ENCODE measurements at regions not wholly inside any gene's neighbourhood (a gene's known extent, or its start where the extent isn't known, plus 50 kb on each side); places are given as distances from the start of the nearest gene placed in this dataset.

DNA sequence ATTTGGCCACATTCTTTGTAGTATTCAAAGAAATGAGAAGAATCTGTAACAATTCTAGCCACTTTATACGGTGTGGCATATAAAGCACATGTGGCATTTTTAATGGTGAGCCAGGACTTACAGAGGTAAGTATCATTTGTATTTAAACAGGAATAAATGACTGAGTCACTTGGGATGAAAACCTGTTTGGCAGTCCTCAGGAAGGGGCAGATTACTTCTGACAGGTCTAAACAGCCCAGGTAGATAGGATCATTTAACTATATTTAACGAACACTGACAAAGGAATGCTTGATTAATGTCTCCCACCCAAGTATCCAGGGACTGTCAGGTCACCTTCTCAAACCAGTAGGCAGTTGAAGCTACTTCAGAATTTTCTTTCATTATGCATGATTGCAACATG, 241.5 kb upstream of the SATB1 start:
- WGBS (ENCODE audit: insufficient coverage, low lambda C conversion rate) = 50% methylated on average over 2 of the region's 2 CpGs
- Histone ChIP-seq H3K4me3 (ENCODE audit: low read length) (no peak overlapping the region), H3K27me3 (ENCODE audit: control insufficient read depth, insufficient read depth, low read length) (no peaks in the 10 kb centered on the region), H3K27ac (ENCODE audit: low read length) (no peak overlapping the region), H3K4me1 (ENCODE audit: control insufficient read depth, insufficient read depth, low read length) (no peaks in the 10 kb centered on the region), H3K9me3 (ENCODE audit: control insufficient read depth, low read depth, low read length) (no peaks in the 10 kb centered on the region), H3K36me3 (ENCODE audit: control insufficient read depth, insufficient read depth, low read length) (no peaks in the 10 kb centered on the region)
- DNase-seq = no peak

GRCh38 chr3:18660059-18660458, 234.9 kb upstream of the SATB1 start:
- H3K4me3 ChIP-seq (ENCODE audit: low read length) = no peak overlapping the region
- H3K9me3 ChIP-seq (ENCODE audit: control insufficient read depth, low read depth, low read length) = no peaks in the 10 kb centered on the region
- no peaks in the 10 kb centered on the region for H3K4me1 ChIP-seq (ENCODE audit: control insufficient read depth, insufficient read depth, low read length)
- H3K36me3 ChIP-seq (ENCODE audit: control insufficient read depth, insufficient read depth, low read length) = no peaks in the 10 kb centered on the region
- no peak for DNase-seq
- H3K27me3 ChIP-seq (ENCODE audit: control insufficient read depth, insufficient read depth, low read length) = no peaks in the 10 kb centered on the region
- no peak overlapping the region for H3K27ac ChIP-seq (ENCODE audit: low read length)

DNA sequence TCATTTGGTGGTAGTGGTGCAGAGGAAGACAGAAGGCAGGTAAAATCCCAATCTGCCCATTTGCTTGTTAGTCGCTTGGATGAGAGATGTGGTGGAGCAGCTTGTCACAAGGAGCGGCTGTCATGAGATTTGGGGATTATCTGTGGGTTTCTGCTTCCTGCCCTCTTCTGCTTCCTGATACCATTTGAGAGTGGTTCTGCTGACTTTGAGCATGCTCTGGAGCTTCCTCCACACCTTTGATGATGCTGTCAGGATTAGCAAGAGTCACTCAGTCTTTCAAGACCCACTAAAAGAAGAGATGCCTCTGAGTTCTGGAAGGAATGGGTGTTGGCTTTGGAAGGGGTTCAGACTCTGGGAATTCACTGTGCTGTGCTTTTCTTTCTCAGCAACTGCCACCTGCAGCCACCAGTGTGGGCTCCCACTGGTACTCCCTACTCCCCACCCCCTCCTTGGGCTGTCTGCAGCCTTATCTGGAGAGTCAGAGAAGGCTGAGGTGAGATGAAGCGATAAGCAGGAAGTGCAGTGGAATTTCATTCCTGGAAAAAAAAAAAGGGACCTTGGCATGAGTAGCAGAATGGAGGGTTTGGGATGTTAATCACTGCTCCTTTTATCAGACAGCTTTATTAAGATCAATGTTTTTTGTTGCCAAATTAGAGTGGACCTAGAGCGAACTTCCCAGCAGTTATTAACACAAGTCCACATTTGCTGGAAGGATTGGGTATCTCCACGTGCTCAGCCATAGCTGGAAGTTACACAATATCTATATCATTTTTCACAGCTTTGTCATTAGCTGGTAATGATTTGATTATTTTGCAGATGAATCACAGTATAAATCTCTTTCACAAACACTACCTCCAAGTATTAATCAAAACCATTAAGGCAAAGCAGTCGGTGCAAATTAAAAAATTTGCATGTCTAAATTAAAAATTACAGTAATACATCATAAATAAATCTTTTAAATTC, 233.0 kb upstream of the SATB1 start:
- DNase-seq = peak in 1 of 2 donors; percentile 2
- no peak overlapping the region for H3K27ac ChIP-seq (ENCODE audit: low read length)

GRCh38 chr3:18656866-18657265, 231.7 kb upstream of the SATB1 start:
- WGBS (ENCODE audit: insufficient coverage, low lambda C conversion rate) = 100% methylated on average over 1 of the region's 5 CpGs
- H3K36me3 ChIP-seq (ENCODE audit: control insufficient read depth, insufficient read depth, low read length) = no peaks in the 10 kb centered on the region
- no peak overlapping the region for H3K4me3 ChIP-seq (ENCODE audit: low read length)
- DNase-seq = no peak
- H3K27ac ChIP-seq (ENCODE audit: low read length) = no peak overlapping the region
- no peaks in the 10 kb centered on the region for H3K9me3 ChIP-seq (ENCODE audit: control insufficient read depth, low read depth, low read length)
- no peaks in the 10 kb centered on the region for H3K4me1 ChIP-seq (ENCODE audit: control insufficient read depth, insufficient read depth, low read length)
- H3K27me3 ChIP-seq (ENCODE audit: control insufficient read depth, insufficient read depth, low read length) = no peaks in the 10 kb centered on the region

More for the DNA sequence above, 233.0 kb upstream of the SATB1 start:
- no peak overlapping the region for H3K4me3 ChIP-seq (ENCODE audit: low read length)
- H3K4me1 ChIP-seq (ENCODE audit: control insufficient read depth, insufficient read depth, low read length) = no peaks in the 10 kb centered on the region
- H3K36me3 ChIP-seq (ENCODE audit: control insufficient read depth, insufficient read depth, low read length) = no peaks in the 10 kb centered on the region
- H3K9me3 ChIP-seq (ENCODE audit: control insufficient read depth, low read depth, low read length) = no peaks in the 10 kb centered on the region
- WGBS (ENCODE audit: insufficient coverage, low lambda C conversion rate) = 30% methylated on average over 2 of the region's 6 CpGs
- H3K27me3 ChIP-seq (ENCODE audit: control insufficient read depth, insufficient read depth, low read length) = no peaks in the 10 kb centered on the region

- H3K36me3 ChIP-seq (ENCODE audit: control insufficient read depth, insufficient read depth, low read length) = no peaks in the 10 kb centered on the region
- H3K27ac ChIP-seq (ENCODE audit: low read length) = no peak overlapping the region
- no peak for DNase-seq
- H3K4me1 ChIP-seq (ENCODE audit: control insufficient read depth, insufficient read depth, low read length) = no peaks in the 10 kb centered on the region
- 56% methylated on average over 2 of the region's 2 CpGs for WGBS (ENCODE audit: insufficient coverage, low lambda C conversion rate)
- no peak overlapping the region for H3K4me3 ChIP-seq (ENCODE audit: low read length)
- no peaks in the 10 kb centered on the region for H3K9me3 ChIP-seq (ENCODE audit: control insufficient read depth, low read depth, low read length)
- H3K27me3 ChIP-seq (ENCODE audit: control insufficient read depth, insufficient read depth, low read length) = no peaks in the 10 kb centered on the region
Measured at GRCh38 chr3:18656410-18656809, 231.3 kb upstream of the SATB1 start.

GRCh38 chr3:18655827-18656226, 230.7 kb upstream of the SATB1 start:
- Histone ChIP-seq H3K4me1 (ENCODE audit: control insufficient read depth, insufficient read depth, low read length) (no peaks in the 10 kb centered on the region), H3K27ac (ENCODE audit: low read length) (no peak overlapping the region), H3K9me3 (ENCODE audit: control insufficient read depth, low read depth, low read length) (no peaks in the 10 kb centered on the region), H3K27me3 (ENCODE audit: control insufficient read depth, insufficient read depth, low read length) (no peaks in the 10 kb centered on the region), H3K4me3 (ENCODE audit: low read length) (no peak overlapping the region), H3K36me3 (ENCODE audit: control insufficient read depth, insufficient read depth, low read length) (no peaks in the 10 kb centered on the region)
- WGBS (ENCODE audit: insufficient coverage, low lambda C conversion rate) = 100% methylated on average over 1 of the region's 1 CpG
- no peak for DNase-seq

DNA sequence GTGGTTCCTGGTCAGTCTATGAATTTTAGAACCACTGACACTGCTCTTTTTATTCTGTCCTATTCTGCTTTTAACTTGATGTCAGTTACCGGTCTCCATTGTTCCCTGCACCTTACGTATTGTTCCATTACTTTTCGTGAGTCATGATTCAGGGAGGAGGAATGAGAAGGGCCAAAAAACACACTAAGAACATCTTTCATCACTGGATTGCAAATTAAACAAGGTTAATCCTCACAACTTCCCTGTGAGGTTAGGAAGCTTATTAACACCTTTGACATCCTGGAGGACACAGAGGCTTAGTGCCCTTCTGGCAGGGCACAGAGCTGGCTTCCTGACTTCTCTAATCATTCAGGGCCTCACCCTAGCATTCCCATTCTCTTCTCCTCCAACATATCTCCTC, 227.6 kb upstream of the SATB1 start:
- no peaks in the 10 kb centered on the region for H3K27me3 ChIP-seq (ENCODE audit: control insufficient read depth, insufficient read depth, low read length)
- no peak for DNase-seq
- no peaks in the 10 kb centered on the region for H3K4me1 ChIP-seq (ENCODE audit: control insufficient read depth, insufficient read depth, low read length)
- H3K9me3 ChIP-seq (ENCODE audit: control insufficient read depth, low read depth, low read length) = no peaks in the 10 kb centered on the region
- no peaks in the 10 kb centered on the region for H3K36me3 ChIP-seq (ENCODE audit: control insufficient read depth, insufficient read depth, low read length)
- H3K4me3 ChIP-seq (ENCODE audit: low read length) = no peak overlapping the region
- WGBS (ENCODE audit: insufficient coverage, low lambda C conversion rate) = 92% methylated on average over 2 of the region's 3 CpGs
- no peak overlapping the region for H3K27ac ChIP-seq (ENCODE audit: low read length)

- no peak overlapping the region for H3K4me3 ChIP-seq (ENCODE audit: low read length)
- no peak for DNase-seq
- no peaks in the 10 kb centered on the region for H3K36me3 ChIP-seq (ENCODE audit: control insufficient read depth, insufficient read depth, low read length)
- H3K27ac ChIP-seq (ENCODE audit: low read length) = no peak overlapping the region
- no peaks in the 10 kb centered on the region for H3K4me1 ChIP-seq (ENCODE audit: control insufficient read depth, insufficient read depth, low read length)
- no peaks in the 10 kb centered on the region for H3K9me3 ChIP-seq (ENCODE audit: control insufficient read depth, low read depth, low read length)
- 60% methylated on average over 1 of the region's 5 CpGs for WGBS (ENCODE audit: insufficient coverage, low lambda C conversion rate)
- H3K27me3 ChIP-seq (ENCODE audit: control insufficient read depth, insufficient read depth, low read length) = no peaks in the 10 kb centered on the region
Measured at GRCh38 chr3:18650731-18651130, 225.6 kb upstream of the SATB1 start.

DNA sequence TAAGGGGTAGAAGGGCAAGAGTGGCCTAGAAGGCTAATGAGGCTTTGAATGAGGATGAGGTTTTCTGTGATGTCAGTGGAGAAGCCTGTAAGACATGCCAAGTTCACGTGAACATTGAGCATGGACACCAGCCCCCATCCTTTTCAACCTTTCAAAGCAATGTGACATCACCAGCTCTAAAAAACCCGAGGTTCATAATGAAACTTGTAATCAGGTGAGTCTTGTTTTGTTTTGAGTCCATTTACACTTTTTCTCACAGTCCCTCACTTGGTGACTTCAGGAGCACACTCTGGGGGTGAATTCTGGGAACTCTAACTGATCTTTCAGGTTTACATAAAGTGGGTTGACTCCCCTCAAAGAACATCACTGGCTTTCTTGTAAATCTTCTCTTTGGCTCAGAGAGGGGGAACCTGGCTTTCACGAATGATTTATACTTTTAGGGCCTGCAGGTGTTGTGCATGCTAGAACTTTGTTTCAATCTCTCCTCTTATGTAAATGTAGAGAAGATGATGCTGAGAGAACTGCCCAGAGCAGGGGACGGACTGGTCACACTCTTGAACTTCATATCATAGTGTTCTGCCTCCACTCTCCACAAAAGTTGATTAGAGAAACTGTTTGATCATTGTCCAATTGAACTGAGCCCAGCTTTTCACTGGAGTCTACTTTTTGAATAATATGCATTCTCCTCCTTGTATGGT, 224.7 kb upstream of the SATB1 start:
- Histone ChIP-seq H3K27ac (ENCODE audit: low read length) (no peak overlapping the region), H3K4me1 (ENCODE audit: control insufficient read depth, insufficient read depth, low read length) (no peaks in the 10 kb centered on the region), H3K36me3 (ENCODE audit: control insufficient read depth, insufficient read depth, low read length) (no peaks in the 10 kb centered on the region), H3K9me3 (ENCODE audit: control insufficient read depth, low read depth, low read length) (no peaks in the 10 kb centered on the region), H3K4me3 (ENCODE audit: low read length) (no peak overlapping the region), H3K27me3 (ENCODE audit: control insufficient read depth, insufficient read depth, low read length) (no peaks in the 10 kb centered on the region)
- WGBS (ENCODE audit: insufficient coverage, low lambda C conversion rate) = no CpG with 5 or more reads among the region's 4 CpGs
- DNase-seq = no peak

GRCh38 chr3:18648868-18649462, 223.8 kb upstream of the SATB1 start:
- no peaks in the 10 kb centered on the region for H3K4me1 ChIP-seq (ENCODE audit: control insufficient read depth, insufficient read depth, low read length)
- no peaks in the 10 kb centered on the region for H3K27me3 ChIP-seq (ENCODE audit: control insufficient read depth, insufficient read depth, low read length)
- no peak overlapping the region for H3K4me3 ChIP-seq (ENCODE audit: low read length)
- H3K9me3 ChIP-seq (ENCODE audit: control insufficient read depth, low read depth, low read length) = no peaks in the 10 kb centered on the region
- H3K27ac ChIP-seq (ENCODE audit: low read length) = no peak overlapping the region
- no CpG with 5 or more reads among the region's 1 CpG for WGBS (ENCODE audit: insufficient coverage, low lambda C conversion rate)
- no peak for DNase-seq
- H3K36me3 ChIP-seq (ENCODE audit: control insufficient read depth, insufficient read depth, low read length) = no peaks in the 10 kb centered on the region

Measured in large intestine (tissue), 3 donors.